ENCODE measurements at regions not wholly inside any gene's neighbourhood (a gene's known extent, or its start where the extent isn't known, plus 50 kb on each side); places are given as distances from the start of the nearest gene placed in this dataset.

DNA sequence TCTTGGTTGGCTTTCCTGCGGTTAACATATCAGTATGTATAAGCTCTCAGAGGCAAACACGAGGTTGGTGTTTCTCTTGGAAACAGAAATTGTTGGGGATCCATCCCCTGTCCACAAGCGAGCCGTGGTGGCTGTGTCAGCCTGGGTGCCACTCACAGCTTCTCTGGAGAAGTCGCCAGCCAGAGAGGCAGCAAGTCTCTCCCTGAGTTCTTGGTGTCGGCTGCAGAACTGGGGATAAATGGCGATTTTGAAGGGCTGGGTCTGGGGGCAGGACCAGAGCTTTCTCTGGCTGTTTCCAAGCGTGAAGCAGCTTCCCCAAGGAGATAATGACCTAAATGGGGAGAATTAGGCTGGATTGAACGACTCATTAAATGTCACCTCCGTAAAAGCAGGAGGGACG lies 335.3 kb downstream of the GLRX3 start:
- Histone ChIP-seq H3K27me3 (no peaks in the 10 kb centered on the region), H3K27ac (no peak overlapping the region), H3K4me1 (ENCODE audit: low read depth) (no peaks in the 10 kb centered on the region), H3K9me3 (ENCODE audit: low read depth) (no peaks in the 10 kb centered on the region), H3K36me3 (no peaks in the 10 kb centered on the region), H3K4me3 (no peak overlapping the region)
- no peak for DNase-seq (ENCODE audit: low read depth in 1 of 2, low spot score in 1 of 2)
- TF ChIP-seq, protein P1, sequence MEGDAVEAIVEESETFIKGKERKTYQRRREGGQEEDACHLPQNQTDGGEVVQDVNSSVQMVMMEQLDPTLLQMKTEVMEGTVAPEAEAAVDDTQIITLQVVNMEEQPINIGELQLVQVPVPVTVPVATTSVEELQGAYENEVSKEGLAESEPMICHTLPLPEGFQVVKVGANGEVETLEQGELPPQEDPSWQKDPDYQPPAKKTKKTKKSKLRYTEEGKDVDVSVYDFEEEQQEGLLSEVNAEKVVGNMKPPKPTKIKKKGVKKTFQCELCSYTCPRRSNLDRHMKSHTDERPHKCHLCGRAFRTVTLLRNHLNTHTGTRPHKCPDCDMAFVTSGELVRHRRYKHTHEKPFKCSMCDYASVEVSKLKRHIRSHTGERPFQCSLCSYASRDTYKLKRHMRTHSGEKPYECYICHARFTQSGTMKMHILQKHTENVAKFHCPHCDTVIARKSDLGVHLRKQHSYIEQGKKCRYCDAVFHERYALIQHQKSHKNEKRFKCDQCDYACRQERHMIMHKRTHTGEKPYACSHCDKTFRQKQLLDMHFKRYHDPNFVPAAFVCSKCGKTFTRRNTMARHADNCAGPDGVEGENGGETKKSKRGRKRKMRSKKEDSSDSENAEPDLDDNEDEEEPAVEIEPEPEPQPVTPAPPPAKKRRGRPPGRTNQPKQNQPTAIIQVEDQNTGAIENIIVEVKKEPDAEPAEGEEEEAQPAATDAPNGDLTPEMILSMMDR (IDR thresholded peaks at IDR 0.05; ENCODE audit: low read depth, low read length), result no peak

DNA sequence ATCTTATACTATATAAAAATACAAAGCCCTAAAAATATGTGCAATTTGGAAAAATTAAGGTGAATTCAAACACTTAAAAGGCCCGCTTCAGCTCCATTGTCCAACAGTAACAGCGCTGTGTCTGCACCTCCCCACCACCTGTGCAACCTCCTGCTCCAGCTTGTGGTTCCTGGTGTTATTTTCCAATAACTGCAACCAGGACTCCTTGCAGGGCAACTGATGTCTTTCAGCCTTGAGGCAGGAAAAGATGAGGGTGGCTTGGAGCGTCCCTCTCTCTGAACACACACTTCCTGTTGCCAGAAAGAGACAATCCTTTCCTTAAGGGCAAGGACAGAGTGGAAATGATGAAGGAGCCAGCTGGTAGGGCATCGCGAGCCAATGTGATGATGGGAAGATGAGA lies 336.0 kb downstream of the GLRX3 start:
- H3K4me1 ChIP-seq (ENCODE audit: low read depth), result no peaks in the 10 kb centered on the region
- DNase-seq (ENCODE audit: low read depth in 1 of 2, low spot score in 1 of 2), result no peak
- no peak overlapping the region for H3K27ac ChIP-seq
- H3K27me3 ChIP-seq, result no peaks in the 10 kb centered on the region
- no peaks in the 10 kb centered on the region for H3K36me3 ChIP-seq
- H3K4me3 ChIP-seq, result no peak overlapping the region
- no peaks in the 10 kb centered on the region for H3K9me3 ChIP-seq (ENCODE audit: low read depth)
- TF ChIP-seq, protein P1 (IDR thresholded peaks at IDR 0.05; ENCODE audit: low read depth, low read length), result no peak

DNA sequence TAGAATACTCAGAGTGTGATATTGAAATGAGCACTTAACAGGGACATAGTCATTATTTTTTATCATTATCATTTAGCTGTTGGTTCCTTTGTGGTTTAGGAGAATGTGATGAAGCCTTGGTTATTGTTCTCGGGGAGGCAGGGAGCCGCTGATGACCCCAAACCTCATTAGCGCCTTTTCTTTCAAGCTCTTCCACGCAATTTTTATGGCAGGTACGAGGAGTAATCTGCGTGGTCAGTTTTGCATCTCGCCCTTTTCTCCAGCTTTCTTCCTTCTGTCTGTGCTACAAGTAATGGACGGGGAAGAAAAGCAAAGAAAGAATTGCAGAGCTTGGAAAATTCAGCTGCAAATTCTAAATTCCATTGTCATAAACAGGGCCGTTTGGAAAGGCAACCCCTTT lies 338.4 kb downstream of the GLRX3 start:
- Histone ChIP-seq H3K4me1 (ENCODE audit: low read depth) (no peaks in the 10 kb centered on the region), H3K27me3 (no peaks in the 10 kb centered on the region), H3K27ac (no peak overlapping the region), H3K9me3 (ENCODE audit: low read depth) (no peaks in the 10 kb centered on the region), H3K4me3 (no peak overlapping the region), H3K36me3 (no peaks in the 10 kb centered on the region)
- TF ChIP-seq, protein P1 (IDR thresholded peaks at IDR 0.05; ENCODE audit: low read depth, low read length), result no peak
- DNase-seq (ENCODE audit: low read depth in 1 of 2, low spot score in 1 of 2), result no peak

DNA sequence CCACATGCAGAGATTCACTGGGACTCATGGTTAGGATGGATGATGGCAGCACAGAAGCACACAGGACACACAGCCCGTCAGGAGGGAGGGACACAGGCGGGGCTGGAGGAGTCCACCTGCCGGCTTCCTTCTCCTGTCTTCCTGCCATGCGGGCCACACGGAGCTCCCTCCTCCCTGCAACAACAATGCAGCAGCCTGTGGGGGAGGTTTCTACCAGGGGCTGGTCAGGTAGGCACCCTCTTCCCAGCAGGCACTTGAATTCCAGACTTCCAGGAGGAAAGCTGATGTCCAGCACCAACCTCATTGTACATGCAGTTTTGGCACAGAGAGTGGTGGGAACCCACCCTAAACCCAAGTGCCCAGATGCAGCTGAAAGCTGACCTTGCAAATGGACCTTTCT lies 341.2 kb downstream of the GLRX3 start:
- H3K9me3 ChIP-seq (ENCODE audit: low read depth), result no peaks in the 10 kb centered on the region
- H3K27me3 ChIP-seq, result no peaks in the 10 kb centered on the region
- no peaks in the 10 kb centered on the region for H3K4me1 ChIP-seq (ENCODE audit: low read depth)
- TF ChIP-seq, protein P1 (IDR thresholded peaks at IDR 0.05; ENCODE audit: low read depth, low read length), result no peak
- H3K4me3 ChIP-seq, result no peak overlapping the region
- no peak for DNase-seq (ENCODE audit: low read depth in 1 of 2, low spot score in 1 of 2)
- H3K36me3 ChIP-seq, result no peaks in the 10 kb centered on the region
- H3K27ac ChIP-seq, result no peak overlapping the region

DNA sequence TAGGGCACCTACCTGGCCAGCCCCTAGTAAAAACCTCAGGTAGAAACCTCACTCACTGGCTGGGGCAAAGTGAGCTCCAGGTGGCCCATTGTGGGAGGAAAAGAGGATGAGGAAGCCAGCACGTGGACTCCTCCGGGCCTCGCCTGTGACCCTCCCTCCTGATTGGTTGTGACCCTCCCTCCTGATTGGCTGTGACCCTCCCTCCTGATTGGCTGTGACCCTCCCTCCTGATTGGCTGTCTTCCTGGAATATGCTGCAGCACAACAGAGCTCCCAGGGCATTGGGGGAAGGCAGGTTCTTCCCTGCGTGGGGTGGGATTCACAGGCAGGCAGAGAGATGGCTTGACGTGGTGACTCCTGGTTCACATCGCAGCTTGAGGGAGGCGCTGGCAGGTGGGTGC lies 343.0 kb downstream of the GLRX3 start:
- TF ChIP-seq, protein P1 (IDR thresholded peaks at IDR 0.05; ENCODE audit: low read depth, low read length), result no peak

DNA sequence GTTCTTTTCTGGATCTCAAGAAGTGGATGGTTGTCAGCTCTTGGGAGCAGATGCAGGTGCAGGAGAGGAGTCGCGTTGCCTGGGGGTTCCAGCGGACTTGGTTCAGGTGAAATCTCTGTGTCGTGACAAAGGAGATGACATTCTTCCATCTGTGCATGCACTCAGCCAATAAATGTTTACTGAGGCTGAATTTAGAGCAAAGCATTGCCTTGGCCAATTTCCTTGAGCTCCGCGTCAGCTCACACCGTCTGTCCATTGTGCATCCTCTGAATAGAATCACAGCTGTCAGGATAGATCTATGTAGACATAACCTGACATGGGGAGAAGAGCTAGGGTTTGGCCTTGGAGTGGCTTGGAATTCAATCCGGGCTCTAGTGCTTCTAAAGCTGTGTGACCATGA lies 343.7 kb downstream of the GLRX3 start:
- H3K4me1 ChIP-seq (ENCODE audit: low read depth), result no peaks in the 10 kb centered on the region
- no peaks in the 10 kb centered on the region for H3K36me3 ChIP-seq
- TF ChIP-seq, protein P1 (IDR thresholded peaks at IDR 0.05; ENCODE audit: low read depth, low read length), result no peak
- no peaks in the 10 kb centered on the region for H3K9me3 ChIP-seq (ENCODE audit: low read depth)
- no peak overlapping the region for H3K4me3 ChIP-seq
- DNase-seq (ENCODE audit: low read depth in 1 of 2, low spot score in 1 of 2), result no peak
- H3K27ac ChIP-seq, result no peak overlapping the region
- no peaks in the 10 kb centered on the region for H3K27me3 ChIP-seq

More for the DNA sequence above, 343.0 kb downstream of the GLRX3 start:
- no peaks in the 10 kb centered on the region for H3K27me3 ChIP-seq
- no peak overlapping the region for H3K27ac ChIP-seq
- DNase-seq (ENCODE audit: low read depth in 1 of 2, low spot score in 1 of 2), result no peak
- no peaks in the 10 kb centered on the region for H3K9me3 ChIP-seq (ENCODE audit: low read depth)
- H3K4me1 ChIP-seq (ENCODE audit: low read depth), result no peaks in the 10 kb centered on the region
- no peaks in the 10 kb centered on the region for H3K36me3 ChIP-seq
- no peak overlapping the region for H3K4me3 ChIP-seq
